ENCODE measurements at regions not wholly inside any gene's neighbourhood (a gene's known extent, or its start where the extent isn't known, plus 50 kb on each side); places are given as distances from the start of the nearest gene placed in this dataset.

DNA sequence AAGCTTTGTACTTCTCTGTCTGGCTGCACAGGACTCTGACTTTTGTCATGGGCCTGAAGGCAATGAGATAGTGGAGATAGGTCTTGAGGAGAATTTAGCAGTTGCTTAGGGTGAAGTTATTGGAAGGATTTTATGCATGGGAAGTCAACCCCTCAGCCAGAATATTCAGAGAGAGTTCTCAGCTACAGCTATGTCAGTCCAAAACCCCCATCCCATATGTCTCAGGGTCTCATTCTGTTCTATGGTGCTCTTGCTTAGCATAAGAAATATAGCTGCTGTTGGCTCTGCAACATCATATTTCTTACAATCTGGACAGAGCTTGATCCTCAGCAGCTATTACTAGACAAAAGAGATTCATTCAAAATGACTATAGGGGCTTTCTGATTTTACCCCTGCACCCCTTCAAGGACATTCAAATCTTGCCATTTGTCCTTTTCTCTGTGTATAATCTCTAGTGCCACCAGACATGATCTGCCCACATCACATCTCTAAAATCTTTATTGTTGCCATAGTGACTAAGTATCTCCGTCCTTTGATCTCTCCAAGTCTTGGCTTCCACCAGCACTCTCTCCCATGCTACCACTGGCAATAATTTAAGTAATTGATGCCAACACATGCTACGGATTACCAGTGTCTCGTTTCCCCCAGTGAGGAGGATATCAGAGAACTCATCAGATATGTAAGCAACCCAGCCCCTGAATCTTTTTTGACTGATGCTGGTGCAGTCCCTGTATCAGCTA lies 327.1 kb upstream of the ISX start:
- no peak for DNase-seq (ENCODE audit: low read depth in 3 of 3)

DNA sequence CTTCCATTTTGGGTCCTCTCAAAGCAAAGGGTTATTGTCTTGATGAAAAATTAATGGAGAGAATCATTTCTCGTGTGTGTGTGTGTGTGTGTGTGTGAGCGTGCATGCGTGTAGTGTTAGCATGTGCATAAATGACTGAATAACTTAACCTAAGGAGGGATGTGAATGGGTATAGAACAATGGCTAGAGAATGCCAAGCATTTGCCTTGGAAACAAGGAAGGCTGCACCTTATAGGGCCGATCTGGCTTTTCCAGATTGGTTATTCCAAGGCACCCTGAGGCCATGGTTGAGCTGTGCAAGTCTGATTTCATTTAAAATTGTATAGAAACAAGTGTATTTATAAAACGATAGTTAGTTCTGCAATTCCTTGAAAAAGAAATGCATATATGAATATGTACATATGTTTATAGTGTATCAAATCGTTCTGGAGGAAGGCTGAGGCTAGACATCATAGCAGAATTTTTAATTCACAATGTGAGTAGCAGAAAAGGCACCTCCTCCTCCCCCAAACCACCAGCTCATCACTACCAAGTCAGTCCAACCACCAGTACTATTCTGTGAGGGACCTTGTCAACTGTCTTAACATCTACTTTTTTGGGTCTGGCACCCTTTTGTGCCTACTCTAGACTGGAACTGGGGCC lies 322.7 kb upstream of the ISX start:
- no peak for DNase-seq (ENCODE audit: low read depth in 3 of 3)

DNA sequence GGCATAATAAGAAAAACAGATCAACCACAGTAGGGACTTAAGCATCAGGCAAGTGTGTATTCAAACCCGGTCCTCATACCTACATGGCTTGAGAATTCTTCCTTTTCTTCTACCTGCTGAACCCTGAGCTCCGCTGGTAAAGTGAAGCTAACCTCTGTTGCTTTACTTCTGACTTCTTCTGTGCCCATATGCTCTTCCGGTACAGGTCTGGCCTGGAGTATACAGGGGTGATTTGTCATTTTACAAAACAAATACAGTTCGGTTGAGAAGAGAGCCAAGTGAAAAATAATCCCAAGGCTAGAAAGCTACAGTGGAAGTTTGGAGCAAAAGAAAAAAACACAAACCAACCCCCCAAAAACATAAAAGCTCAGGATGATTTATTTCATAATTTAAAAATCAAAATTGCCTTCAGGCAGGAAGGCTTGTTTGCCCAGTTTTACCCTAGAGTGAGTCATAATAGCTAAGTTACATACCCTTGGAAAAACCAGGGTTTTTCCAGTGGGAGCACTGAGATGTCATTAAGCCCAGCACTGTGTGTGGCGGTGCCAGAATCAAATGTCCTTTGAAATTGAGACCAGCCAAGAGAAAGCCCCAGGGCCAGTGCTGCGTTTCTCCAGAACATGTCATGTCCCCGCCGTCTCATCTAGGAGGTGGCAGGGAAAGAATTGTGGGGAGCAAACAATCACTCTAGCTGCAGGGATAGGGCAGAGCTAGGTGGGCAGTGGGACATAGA lies 305.5 kb upstream of the ISX start:
- no peak for DNase-seq (ENCODE audit: low read depth in 3 of 3)

- no peak for DNase-seq (ENCODE audit: low read depth in 3 of 3)
These were observed 304.8 kb upstream of the ISX start for GRCh38 chr22:34761111-34761510.

DNA sequence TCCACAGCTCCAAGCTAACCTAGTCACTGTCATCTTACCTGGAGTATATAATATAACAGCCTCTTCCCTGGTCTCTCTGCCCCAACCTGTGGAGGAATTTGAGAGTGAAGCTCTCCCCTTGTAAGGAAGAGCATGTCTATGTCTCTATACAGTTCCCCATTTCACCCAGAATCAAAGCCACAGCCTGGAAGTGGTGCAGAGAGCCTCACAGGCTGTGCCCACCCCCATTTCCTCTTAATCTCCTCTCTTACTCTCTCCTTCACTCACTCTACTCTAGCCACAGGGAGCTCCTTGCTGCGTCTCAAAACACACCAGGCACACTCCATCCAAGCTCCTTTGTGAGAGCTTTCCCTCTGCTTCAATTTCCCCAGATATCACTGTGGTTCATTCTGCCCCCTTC lies 302.5 kb upstream of the ISX start:
- DNase-seq (ENCODE audit: low read depth in 3 of 3), result no peak

GRCh38 chr22:34765115-34765514 lies 300.8 kb upstream of the ISX start:
- DNase-seq (ENCODE audit: low read depth in 3 of 3), result no peak

GRCh38 chr22:34769361-34769760 lies 296.6 kb upstream of the ISX start:
- DNase-seq (ENCODE audit: low read depth in 3 of 3), result no peak

- no peak for DNase-seq (ENCODE audit: low read depth in 3 of 3)
These were observed 289.1 kb upstream of the ISX start for GRCh38 chr22:34776817-34777216.

GRCh38 chr22:34781681-34782080 lies 284.3 kb upstream of the ISX start:
- DNase-seq (ENCODE audit: low read depth in 3 of 3), result no peak

DNA sequence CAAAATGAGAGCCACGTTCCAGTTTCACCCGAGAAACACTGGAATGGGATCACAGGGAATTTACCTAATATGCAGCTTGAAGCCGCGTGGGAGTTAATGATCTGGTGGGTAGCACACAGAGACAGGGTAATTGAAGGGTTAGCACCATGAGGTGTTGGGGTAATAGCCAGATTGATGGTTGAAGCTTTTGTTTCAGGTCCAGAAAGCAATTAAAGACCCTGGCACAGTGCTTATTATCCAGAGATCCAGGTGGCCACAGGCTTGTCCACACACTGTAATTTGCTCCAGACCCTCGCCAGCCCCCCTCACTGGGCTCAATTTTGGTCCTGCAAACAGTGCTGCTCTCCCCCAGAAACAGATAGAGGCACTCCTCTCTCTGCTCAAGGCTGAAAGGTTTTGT lies 282.5 kb upstream of the ISX start:
- no peak for DNase-seq (ENCODE audit: low read depth in 3 of 3)

GRCh38 chr22:34784056-34784455 lies 281.9 kb upstream of the ISX start:
- DNase-seq (ENCODE audit: low read depth in 3 of 3), result no peak

GRCh38 chr22:34797826-34798225 lies 268.1 kb upstream of the ISX start:
- no peak for DNase-seq (ENCODE audit: low read depth in 3 of 3)

- no peak for DNase-seq (ENCODE audit: low read depth in 3 of 3)
These were observed 267.4 kb upstream of the ISX start for GRCh38 chr22:34798605-34799004.

DNA sequence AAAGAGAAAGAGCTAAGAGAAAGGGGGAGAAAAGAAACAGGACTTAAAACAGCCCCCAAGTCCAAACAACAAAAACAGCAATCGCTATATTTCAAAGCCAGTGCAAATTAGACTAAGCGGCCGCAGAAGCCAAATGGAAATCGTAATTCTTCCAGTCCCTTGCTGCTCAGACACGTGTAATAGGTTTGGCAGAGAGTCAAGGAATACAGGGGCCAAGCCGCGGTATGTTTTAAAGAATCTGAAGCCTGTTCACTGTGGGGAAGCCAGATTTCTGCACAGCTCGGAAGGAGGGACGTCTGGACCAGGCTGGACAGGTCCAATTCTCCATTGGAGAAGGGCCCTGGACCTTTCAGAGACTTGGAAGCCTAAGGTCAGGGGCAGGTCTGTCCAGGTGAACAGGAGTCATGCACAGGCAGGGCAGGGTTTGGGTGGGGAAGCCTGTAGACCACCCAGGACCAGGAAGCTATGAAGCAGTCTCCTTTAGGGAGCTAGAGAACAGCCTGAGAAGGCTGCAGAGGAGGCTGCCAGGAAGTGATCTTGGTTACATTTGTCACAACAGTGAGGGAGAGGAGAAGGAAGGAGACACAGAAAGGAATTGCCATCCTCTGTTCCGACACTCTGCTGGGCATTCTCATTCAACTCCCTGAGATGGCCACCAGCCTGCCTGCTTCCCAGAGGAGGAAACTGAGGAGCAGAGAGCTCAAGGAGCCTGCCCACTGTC lies 265.5 kb upstream of the ISX start:
- no peak for DNase-seq (ENCODE audit: low read depth in 3 of 3)

- DNase-seq (ENCODE audit: low read depth in 3 of 3), result no peak
These were observed 264.7 kb upstream of the ISX start for GRCh38 chr22:34801221-34801620.

DNA sequence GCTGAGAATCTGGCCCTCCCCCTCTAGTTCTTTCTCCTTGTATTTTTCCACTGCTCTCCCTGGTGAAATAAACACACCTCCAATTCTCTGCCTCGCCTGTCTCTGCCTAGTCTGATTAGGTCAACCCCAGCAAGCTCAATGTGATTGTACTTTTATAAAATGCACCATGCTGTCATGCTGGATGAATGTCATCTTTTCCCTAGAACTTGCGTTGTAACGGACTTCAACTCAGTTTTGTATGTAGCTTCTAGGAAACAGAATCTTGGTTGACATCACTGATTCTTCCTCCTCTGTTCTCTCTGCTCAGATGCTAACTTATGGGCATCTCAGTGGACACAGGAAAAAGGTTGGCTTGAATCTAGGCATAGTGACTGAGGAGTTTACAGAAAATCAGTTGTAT lies 261.9 kb upstream of the ISX start:
- DNase-seq (ENCODE audit: low read depth in 3 of 3), result no peak

GRCh38 chr22:34804604-34805003 lies 261.4 kb upstream of the ISX start:
- no peak for DNase-seq (ENCODE audit: low read depth in 3 of 3)

- no peak for DNase-seq (ENCODE audit: low read depth in 3 of 3)
These were observed 260.2 kb upstream of the ISX start for GRCh38 chr22:34805771-34806170.

DNA sequence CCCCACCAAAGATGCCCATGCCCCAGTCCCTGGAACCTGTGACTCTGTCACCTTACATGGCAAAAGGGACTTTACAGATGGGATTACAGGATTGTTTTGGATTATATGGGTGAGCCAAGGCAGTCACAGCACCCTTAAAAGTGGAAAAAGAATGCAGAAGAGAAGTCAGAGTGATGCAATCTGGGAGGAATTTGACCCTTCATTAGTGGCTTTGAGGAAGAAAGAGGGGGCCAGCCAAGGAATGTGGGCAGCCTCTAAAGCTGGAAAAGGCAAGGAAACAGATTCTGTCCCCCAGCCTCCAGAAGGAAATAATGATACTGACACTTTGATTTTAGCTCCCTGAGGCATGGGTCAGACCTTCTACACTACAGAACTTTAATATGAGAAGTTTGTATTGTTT lies 257.3 kb upstream of the ISX start:
- DNase-seq (ENCODE audit: low read depth in 3 of 3), result no peak

DNA sequence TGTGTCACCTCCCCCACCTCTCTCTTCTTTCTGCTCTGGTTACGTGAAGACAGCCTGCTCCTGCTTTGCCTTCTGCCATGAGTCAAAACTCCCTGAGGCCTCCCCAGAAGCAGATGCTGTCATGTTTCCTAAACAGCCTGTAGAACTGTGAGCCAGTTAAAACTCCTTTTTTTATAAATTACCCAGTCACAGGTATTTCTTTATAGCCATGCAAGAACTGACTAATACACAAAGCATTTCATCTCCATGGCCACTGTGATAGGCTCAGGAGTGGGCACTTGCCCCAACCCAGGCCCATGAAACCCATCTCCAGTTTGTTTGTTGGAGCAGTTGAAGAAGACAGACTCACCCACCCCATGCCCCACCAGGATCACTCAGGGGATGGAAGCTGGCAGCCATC lies 253.3 kb upstream of the ISX start:
- no peak for DNase-seq (ENCODE audit: low read depth in 3 of 3)

DNA sequence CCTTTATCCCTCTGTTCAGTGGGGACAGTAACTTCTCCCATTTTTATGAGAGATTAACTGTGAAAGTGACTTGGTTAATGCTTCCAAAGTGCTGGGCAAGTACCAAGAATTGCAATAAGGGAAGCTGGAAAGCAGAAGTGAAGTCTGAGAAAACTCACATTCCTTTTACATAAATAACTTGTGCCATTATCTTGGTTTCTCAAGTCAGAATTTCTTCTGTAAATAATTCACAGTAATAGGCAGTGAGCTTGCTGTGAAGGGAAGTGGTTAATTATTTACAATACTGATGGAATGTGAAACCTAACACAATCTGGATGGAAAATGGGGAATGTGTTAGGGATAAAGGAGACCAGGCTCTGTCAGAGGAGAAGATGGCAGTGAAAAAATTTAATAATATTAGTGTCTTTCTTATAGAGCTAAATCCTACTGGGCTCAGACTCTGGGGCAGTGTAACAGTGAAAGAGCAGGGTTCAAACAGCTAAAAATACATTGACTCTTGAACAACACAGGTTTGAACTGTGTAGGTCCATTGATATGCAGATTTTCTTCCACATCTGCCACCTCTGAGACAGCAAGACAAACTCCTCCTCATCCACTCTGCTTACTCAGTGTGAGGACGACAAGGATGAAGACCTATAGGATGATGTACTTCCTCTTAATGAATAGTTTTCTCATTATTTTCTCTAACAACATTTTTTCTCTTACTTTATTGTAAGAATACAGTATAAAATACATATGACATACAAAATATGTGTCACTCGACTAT lies 251.5 kb upstream of the ISX start:
- no peak for DNase-seq (ENCODE audit: low read depth in 3 of 3)

DNA sequence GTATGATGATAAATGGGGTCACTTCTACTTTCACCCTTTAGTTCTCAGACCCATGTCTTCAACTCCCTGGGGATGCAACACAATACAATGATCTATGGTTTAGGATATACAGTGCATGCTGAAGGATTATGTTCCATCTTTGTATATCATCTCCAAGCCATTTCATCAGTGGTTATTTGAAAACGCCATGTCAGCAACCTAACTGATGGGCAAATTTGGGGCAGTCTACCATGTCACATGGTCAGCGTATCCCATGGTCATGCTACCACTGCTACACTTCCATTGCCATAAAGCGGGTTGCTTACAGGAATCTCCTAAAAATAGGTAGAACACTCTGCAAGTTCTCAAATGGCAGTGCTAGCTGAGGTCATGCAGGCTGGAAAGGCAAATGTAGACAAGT lies 236.5 kb upstream of the ISX start:
- DNase-seq (ENCODE audit: low read depth in 3 of 3), result no peak
